ENCODE measurements at regions not wholly inside any gene's neighbourhood (a gene's known extent, or its start where the extent isn't known, plus 50 kb on each side); places are given as distances from the start of the nearest gene placed in this dataset.

DNA sequence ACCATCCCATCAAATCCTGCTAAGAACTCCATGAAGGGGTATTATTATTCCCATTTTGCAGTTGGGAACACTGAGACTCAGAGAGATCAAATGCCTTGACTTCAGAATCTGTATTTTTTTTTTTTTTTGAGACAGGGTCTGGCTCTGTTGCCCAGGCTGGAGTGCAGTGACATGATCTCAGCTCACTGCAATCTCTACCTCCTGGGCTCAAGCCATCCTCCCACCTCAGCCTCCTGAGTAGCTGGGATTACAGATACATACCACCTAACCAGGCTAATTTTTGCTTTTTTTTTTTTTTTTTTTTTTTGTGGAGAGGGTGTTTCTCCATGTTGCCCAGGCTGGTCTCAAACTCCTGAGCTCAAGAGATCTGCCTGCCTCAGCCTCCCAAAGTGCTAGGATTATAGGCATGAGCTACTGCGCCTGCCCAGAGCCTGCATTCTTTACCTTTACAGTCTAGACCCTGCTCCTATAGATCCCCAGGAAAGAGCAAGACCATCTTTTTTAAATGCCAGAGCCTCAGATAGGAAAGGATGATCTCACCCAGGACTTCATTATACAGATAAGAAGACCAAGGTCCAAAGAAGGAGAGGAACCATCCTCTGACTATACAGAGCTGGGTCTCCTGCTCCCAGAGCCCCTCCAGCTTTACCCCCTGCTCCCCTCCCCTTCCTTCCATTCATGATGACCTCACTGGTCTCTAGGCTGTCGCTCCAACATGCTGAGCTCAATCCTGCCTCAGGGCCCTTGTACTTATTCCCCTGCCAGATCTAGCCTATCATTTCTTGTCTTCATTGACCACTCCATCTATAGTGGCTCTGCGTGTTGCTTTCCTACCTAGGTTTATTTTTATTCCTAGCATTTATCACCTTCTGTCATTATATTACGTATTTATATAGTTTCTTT is 138.6 kb downstream of the CEBPB start:
- TF ChIP-seq, protein P1, sequence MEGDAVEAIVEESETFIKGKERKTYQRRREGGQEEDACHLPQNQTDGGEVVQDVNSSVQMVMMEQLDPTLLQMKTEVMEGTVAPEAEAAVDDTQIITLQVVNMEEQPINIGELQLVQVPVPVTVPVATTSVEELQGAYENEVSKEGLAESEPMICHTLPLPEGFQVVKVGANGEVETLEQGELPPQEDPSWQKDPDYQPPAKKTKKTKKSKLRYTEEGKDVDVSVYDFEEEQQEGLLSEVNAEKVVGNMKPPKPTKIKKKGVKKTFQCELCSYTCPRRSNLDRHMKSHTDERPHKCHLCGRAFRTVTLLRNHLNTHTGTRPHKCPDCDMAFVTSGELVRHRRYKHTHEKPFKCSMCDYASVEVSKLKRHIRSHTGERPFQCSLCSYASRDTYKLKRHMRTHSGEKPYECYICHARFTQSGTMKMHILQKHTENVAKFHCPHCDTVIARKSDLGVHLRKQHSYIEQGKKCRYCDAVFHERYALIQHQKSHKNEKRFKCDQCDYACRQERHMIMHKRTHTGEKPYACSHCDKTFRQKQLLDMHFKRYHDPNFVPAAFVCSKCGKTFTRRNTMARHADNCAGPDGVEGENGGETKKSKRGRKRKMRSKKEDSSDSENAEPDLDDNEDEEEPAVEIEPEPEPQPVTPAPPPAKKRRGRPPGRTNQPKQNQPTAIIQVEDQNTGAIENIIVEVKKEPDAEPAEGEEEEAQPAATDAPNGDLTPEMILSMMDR (IDR thresholded peaks at IDR 0.05; ENCODE audit: low read depth, low read length): no peak
- TF ChIP-seq EZH2phosphoT487 (IDR thresholded peaks at IDR 0.05; ENCODE audit: low read depth): no peak
- Histone ChIP-seq H3K36me3 (replicated peaks; ENCODE audit: low read depth, low read length) (no peaks in the 10 kb centered on the region), H4K20me1 (ENCODE audit: insufficient read depth, low read length) (no peaks in the 10 kb centered on the region), H3K9ac (ENCODE audit: low read length) (no peak overlapping the region), H3K4me3 (ENCODE audit: low read length) (no peak overlapping the region), H3K9me3 (ENCODE audit: insufficient read depth, low read length) (peaks cover 12% of the 10 kb centered on the region), H3K27me3 (ENCODE audit: low read depth, low read length) (peaks cover 59% of the 10 kb centered on the region), H3K4me1 (ENCODE audit: low read length) (no peaks in the 10 kb centered on the region), H3K27ac (ENCODE audit: low read length) (no peak overlapping the region), H2AFZ (ENCODE audit: low read depth, low read length) (no peak overlapping the region), H3K79me2 (ENCODE audit: low read length) (no peaks in the 10 kb centered on the region), H3K4me2 (ENCODE audit: low read length) (no peak overlapping the region)

GRCh38 chr20:50329981-50330503 is 139.4 kb downstream of the CEBPB start:
- H3K4me2 ChIP-seq (ENCODE audit: low read length): no peak overlapping the region
- no peak overlapping the region for H3K27ac ChIP-seq (ENCODE audit: low read length)
- H3K9ac ChIP-seq (ENCODE audit: low read length): no peak overlapping the region
- H3K9me3 ChIP-seq (ENCODE audit: insufficient read depth, low read length): peaks cover 12% of the 10 kb centered on the region
- TF ChIP-seq, protein P1 (IDR thresholded peaks at IDR 0.05; ENCODE audit: low read depth, low read length): no peak
- no peak for TF ChIP-seq EZH2phosphoT487 (IDR thresholded peaks at IDR 0.05; ENCODE audit: low read depth)
- no peaks in the 10 kb centered on the region for H3K36me3 ChIP-seq (replicated peaks; ENCODE audit: low read depth, low read length)
- H4K20me1 ChIP-seq (ENCODE audit: insufficient read depth, low read length): no peaks in the 10 kb centered on the region
- H3K4me1 ChIP-seq (ENCODE audit: low read length): peaks cover 2% of the 10 kb centered on the region; the same call in 1 of the 2 replicates
- H3K4me3 ChIP-seq (ENCODE audit: low read length): no peak overlapping the region
- H2AFZ ChIP-seq (ENCODE audit: low read depth, low read length): no peak overlapping the region
- H3K27me3 ChIP-seq (ENCODE audit: low read depth, low read length): peaks cover 54% of the 10 kb centered on the region
- no peaks in the 10 kb centered on the region for H3K79me2 ChIP-seq (ENCODE audit: low read length)

GRCh38 chr20:50330504-50331313 is 140.1 kb downstream of the CEBPB start:
- H3K36me3 ChIP-seq (replicated peaks; ENCODE audit: low read depth, low read length): no peaks in the 10 kb centered on the region
- peaks cover 48% of the 10 kb centered on the region for H3K27me3 ChIP-seq (ENCODE audit: low read depth, low read length)
- no peaks in the 10 kb centered on the region for H3K79me2 ChIP-seq (ENCODE audit: low read length)
- H3K27ac ChIP-seq (ENCODE audit: low read length): no peak overlapping the region
- H3K4me2 ChIP-seq (ENCODE audit: low read length): no peak overlapping the region
- no peak overlapping the region for H3K4me3 ChIP-seq (ENCODE audit: low read length)
- peaks cover 12% of the 10 kb centered on the region for H3K9me3 ChIP-seq (ENCODE audit: insufficient read depth, low read length)
- H2AFZ ChIP-seq (ENCODE audit: low read depth, low read length): no peak overlapping the region
- H4K20me1 ChIP-seq (ENCODE audit: insufficient read depth, low read length): no peaks in the 10 kb centered on the region
- no peak for TF ChIP-seq EZH2phosphoT487 (IDR thresholded peaks at IDR 0.05; ENCODE audit: low read depth)
- TF ChIP-seq, protein P1 (IDR thresholded peaks at IDR 0.05; ENCODE audit: low read depth, low read length): no peak
- H3K9ac ChIP-seq (ENCODE audit: low read length): no peak overlapping the region
- H3K4me1 ChIP-seq (ENCODE audit: low read length): peaks cover 3% of the 10 kb centered on the region; the same call in 1 of the 2 replicates
